NCI-H2227 (cell line): ENCODE measurements at regions not wholly inside any gene's neighbourhood (a gene's known extent, or its start where the extent isn't known, plus 50 kb on each side); places are given as distances from the start of the nearest gene placed in this dataset.

Source experiments
- DNase-seq: peaks from one replicate; lab custom pipeline; 2025; ENCODE audit not compliant: unreplicated experiment; lab: John Stamatoyannopoulos, UW

GRCh38 chr1:184310157-184310819, 76.5 kb upstream of the C1orf21 start:
- DNase-seq: no peak

GRCh38 chr1:184311580-184311979, 75.2 kb upstream of the C1orf21 start:
- DNase-seq: no peak

DNA sequence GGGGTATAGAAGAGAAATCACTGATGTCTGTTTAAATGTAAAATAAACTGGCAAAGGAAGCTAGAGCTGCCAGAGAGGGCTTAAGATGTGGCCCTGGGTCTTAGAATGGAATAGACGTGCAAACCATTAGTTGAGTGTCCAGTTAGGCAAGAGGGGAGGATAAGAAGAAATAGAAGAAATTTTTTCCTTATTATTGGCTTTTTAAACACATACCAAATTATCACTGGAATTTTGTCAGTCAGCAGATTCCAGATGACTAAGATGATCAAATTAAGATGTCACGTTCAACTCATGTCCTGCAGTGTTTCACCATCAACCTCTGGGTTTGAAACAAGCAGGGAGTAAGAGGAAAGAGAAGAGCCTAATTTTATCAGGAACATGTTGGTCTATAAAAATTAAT, 71.6 kb upstream of the C1orf21 start:
- DNase-seq: no peak

- DNase-seq: no peak
Observed at GRCh38 chr1:184319879-184320278, 67.0 kb upstream of the C1orf21 start.

GRCh38 chr1:184322253-184322652, 64.6 kb upstream of the C1orf21 start:
- no peak for DNase-seq

- no peak for DNase-seq
Observed at GRCh38 chr1:184324972-184325371, 61.9 kb upstream of the C1orf21 start.

- DNase-seq: no peak
Observed at GRCh38 chr1:184326278-184326677, 60.6 kb upstream of the C1orf21 start.

GRCh38 chr1:184329245-184329953, 57.4 kb upstream of the C1orf21 start:
- no peak for DNase-seq

- DNase-seq: no peak
Observed at GRCh38 chr1:184329962-184330868, 56.6 kb upstream of the C1orf21 start.

- no peak for DNase-seq
Observed at GRCh38 chr1:184330875-184331274, 56.0 kb upstream of the C1orf21 start.
